CD4-positive, alpha-beta T cell treated with Interleukin-21 for 1 hour (primary cell): ENCODE measurements at regions not wholly inside any gene's neighbourhood (a gene's known extent, or its start where the extent isn't known, plus 50 kb on each side); places are given as distances from the start of the nearest gene placed in this dataset.

Experiments
- DNase-seq: peaks from one replicate; pipeline ENCODE4 v3.0.0-alpha.2; 2020

DNA sequence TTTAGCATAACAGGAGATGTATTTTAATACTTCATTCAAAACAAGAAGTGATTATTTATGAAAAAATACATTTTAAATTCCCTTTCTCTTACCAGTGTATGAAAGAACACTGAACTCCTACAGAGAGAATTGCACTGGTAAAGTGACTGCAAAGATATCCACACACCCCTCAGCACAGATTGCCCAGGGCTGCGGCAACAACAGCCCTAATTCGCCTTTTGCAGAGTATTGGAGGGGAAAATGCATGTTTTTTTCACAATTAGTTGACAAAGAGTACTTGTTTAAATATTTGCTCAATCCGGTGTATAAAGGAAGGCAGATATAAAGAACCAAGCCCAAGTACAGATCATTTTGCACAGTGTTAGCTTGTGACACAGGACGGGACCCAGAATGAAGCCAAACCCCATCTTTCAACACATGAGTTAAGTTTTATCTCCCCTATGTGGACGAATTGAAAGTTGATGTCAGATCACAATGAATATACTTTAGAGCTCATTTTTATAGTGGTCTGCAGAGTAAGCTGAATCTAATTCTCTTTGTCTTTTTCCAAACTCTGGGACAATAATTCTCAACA lies 551.4 kb upstream of the IGFBP7 start:
- no peak for DNase-seq

DNA sequence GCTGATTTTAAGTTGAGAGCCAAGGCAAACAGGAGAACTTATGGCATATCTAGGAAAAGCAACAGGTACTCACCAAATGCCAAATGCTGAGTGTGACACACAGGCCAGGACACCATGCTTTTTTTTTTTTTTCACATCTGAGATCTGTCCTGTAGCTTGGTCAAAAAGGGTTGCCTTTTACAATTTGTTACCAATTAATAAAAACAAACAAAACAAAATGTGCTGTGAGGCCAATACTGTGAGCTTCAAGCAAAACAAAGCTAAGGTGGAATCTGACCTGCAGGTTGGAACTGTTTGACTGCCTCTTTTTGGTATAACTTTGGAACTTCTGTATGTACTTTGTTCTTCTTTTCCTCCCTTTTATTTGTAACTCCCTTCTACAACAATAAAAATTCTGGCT lies 548.5 kb upstream of the IGFBP7 start:
- DNase-seq = no peak

DNA sequence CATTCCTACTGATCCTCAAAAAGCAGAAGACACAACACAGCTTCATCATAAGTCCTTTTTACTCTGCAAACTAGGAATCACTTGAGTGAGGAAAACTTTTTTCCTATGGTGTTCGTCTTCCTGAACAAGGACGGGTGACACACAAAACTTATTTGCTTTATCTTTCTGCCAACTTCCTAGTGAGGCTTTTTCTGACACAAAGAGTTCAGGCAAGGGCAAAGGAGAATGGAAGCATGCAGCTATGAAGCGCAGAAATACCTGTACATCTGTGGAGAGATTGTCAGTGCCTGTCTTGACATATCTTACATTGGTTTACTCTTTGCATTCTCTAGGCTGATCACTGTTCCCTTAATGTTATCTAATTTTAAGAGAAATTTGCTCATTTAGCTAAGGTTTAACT lies 548.0 kb upstream of the IGFBP7 start:
- no peak for DNase-seq

DNA sequence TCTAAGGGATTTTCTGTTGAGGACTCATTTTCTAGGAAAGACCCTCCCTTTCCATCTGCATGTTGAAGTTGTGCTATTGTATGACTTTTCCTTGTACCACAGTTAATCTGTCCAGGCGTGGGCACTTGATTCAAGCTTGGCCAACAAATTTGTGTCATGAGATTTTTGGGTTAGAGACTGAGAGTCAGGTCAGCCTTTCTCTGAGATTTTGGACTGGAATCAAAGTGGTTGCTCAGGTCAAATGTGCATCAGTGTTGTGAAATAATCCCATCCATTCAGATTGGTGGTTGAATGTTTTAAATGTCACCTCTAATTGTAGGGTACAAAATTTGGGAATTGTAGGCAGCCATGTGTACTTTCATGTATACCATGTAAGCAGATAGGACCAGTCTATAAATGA lies 545.2 kb upstream of the IGFBP7 start:
- DNase-seq = no peak

DNA sequence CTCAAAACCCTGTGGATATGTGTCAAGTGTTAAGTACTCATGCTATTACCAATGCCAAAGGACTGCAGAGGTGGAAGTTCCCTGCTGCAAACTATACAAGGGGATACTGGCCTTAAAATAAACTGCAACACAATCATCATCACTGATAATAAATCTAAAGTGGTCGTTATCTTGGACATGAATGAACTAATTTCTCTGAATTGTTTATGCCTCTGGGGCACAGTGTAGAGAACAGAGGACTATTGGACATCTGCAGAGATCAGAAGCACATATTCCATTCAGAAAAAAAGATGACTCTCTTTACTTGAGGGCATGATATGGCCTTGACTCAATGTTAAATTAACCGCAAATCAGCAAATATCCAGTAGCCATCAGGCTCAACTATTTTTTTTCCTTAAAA lies 542.6 kb upstream of the IGFBP7 start:
- no peak for DNase-seq

DNA sequence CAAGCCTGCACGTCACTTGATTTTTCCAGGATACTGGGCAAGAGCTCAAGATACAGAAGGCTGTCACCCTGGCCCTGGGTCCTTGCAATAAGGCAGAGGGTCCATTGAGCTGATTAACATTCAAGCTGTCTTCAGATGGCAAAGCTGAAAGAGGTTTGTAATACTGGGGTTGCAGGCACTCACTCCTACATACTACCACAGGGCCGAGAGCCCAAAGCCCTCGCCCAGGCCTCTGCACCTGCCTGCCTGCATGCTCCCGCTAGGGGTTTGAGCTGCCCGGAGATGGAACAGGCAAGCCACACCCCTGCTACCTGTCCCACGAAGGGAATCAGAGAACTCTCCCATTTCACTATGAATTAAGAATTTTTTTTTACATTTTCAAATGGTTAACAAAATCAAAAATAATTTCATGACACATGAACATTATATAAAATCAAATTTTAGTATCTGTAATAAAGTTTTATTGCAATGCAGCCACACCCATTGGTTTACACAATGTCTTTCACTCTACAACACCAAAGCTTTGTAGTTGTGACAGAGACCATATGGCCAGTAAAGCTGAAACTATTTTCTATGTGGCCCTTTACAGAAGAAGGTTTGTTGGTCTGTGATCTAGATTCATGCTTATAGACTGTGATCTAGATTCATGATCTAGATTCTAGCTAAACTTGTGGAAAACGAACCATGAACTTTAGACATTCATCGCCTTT lies 530.4 kb upstream of the IGFBP7 start:
- no peak for DNase-seq

DNA sequence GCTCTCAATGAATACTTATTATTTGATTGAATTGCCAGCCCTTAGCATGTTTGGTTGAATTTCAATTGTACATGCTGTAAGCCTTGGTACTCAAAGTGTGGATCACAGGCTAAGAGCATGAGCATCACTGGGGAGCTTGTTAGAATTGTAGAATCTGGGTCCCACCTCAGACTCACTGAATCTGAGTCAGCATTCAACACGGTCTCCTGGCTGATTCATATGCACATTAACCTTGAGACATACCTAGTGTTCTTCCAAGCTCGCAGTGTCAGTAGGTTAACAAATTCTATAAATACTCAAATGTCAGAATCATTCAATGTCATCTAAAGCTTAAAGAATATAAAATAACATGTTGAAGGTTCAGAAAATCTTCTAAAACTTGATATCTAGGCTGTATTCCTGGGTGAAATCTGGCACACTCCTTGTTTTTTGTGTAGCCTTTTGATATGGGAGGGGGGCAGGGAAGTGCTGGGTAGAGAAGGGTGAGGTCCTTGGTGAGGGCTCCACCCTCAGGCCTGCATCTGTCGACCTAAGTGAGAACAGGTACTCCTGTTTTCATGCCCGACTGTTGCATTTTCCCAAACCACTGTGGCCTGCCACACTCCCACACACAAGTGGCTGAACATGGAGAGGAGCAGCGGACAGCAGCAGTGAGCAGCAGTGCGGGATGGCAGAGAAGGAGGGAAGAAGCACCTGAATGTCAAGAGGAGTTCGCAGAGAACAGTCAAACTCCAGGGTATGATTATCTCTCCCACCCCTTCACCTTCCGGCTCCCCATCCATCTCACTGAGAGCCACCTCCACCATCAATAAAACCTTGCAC lies 529.6 kb upstream of the IGFBP7 start:
- DNase-seq = no peak

DNA sequence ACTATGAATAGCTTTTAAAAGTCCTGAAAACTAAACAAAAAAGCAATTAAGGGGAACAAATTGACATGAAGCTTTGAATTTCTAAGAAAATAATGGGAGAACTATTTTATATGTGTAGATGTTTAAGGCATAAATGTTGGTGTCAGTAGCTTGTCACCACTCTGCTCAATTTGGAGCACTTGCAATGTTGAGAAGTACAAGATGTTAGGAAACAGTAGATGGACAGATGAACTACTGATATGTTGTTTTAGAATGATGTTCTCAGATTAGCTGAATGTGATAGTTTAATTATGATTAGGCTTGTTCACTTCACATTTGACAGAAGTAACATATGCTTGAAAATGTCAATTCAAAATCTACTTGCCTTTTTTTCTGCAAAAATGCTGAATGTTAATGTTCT lies 525.7 kb upstream of the IGFBP7 start:
- no peak for DNase-seq

DNA sequence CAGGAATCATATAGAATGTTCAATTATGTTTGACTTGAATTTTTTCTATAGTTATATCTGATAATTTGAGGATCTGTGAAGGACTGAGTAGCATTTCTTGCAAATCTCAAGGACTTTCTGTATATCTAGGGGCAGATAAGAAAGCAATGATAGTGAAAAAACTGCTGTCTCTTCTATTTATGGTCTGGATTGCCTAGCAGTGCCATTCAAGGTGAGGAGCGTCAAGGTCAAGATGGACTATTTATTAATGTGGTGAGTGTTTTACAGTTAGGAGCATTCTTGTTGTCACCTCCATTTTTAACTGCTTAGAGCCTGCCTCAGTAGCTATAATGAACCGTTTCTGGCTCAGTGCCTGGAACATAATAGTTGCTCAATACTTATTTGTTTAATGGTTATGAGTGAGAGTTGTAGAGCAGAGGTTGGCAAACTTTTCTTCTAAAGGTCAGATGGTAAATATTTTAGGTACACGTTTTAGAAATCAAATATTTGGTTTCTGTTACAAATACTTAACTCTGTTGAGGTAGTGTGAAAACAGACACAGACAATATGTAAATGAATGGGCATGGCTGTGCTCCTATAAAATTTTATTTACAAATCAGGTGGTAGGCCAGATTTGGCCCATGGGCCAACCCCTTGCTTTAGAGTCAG lies 523.2 kb upstream of the IGFBP7 start:
- DNase-seq = no peak

DNA sequence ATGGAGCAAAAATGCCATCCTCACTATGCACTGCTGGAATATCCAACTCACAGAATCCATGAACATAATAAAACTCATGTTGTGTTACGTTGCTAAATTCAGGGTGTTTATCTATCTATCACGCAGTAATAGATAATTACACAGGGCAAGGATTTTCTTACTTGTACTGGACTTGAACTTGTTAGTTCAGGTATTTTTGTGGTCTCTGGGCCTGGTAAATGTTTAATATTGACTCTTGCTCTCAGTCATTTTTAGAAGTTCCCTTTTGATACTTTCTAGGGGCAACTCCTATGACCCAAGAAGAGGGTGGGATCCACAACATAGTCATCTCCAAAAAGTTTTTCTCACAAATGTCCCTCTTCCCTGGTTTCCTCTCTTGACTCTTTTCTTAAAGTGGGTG lies 522.4 kb upstream of the IGFBP7 start:
- DNase-seq = no peak

DNA sequence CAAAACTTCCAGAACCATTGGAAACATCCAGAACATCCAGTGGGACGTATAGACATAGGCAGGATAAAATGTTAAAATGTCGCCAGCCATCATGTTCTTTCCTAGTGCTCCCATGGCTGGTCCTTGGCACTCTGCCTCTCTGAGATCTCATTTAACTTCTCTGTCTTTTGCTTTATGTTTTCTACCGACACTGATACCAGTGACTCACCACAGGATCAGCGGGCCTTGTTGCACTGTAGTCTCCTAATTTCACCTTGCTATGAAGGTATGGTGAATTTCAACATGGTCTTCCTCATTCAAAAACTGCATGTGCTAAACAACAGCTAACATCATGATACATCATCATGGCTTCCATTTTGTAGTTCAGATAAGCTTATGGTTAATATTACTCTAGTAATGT lies 521.0 kb upstream of the IGFBP7 start:
- DNase-seq = no peak

DNA sequence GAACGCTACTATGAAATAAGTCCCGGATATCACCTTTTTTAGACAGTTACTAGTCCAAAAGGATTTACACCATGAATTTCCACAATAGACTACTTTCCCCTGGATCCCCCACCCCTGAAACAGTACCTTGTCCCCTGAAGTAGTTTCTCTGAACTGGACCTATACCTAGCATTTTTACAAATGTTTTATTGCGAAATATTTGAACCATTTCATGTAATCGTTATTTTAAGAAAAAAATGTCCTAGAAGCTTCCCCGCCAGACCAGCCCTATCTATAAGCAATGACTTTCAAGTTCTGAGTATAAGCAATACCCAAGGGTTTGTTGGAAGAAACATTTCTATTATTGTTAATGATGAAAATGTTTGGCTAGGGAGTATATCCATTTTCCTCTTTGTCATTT lies 517.8 kb upstream of the IGFBP7 start:
- no peak for DNase-seq

DNA sequence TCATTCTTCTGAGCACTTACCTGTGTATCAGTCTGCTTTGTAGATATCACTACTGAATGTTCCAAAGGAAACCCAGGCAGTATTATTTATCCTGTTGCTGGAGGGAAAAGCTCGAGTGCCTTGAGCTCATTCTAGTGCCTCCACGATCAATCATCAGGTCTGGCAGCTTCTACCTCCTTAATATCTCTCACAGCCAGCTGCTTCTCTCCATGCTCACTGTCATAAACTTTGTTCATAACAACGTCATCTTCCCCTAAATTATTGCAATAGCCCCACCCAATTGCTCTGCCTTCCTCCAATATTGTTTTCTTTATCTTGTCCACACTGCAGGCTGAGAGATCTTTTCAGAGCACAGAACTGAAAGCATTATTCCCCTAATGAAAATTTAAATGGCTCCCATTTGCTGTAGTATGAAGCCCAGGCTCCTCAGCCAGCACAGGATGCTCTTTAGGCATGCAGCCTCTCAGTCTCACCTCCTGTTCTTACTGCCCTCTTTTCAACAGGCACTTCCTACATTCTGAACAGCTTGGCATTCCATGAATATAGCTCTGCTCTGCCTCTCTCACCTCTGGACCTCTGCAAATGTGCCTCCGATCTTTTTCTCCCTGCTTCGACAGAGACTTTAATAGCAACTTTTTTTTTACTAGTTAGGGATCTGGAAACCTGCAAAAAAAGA lies 504.2 kb upstream of the IGFBP7 start:
- DNase-seq = no peak

DNA sequence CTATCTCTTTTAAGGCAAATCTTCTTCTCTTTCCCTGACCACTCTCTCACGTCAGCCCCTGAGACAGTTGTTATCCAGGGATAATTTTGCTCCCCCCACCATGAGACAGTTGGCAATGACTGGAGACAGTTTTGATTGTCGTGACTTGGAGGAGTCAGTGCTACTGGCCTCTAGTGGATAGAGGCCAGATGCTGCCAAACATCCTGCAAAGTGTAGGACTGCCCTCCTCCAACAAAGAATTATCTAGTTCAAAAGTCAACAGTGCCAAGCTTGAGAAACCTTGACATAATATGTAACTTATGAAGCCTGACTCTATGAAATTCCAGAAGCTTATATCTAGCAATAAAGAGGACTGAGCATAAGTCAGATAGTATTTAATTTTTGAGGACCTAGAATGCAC lies 502.1 kb upstream of the IGFBP7 start:
- no peak for DNase-seq

DNA sequence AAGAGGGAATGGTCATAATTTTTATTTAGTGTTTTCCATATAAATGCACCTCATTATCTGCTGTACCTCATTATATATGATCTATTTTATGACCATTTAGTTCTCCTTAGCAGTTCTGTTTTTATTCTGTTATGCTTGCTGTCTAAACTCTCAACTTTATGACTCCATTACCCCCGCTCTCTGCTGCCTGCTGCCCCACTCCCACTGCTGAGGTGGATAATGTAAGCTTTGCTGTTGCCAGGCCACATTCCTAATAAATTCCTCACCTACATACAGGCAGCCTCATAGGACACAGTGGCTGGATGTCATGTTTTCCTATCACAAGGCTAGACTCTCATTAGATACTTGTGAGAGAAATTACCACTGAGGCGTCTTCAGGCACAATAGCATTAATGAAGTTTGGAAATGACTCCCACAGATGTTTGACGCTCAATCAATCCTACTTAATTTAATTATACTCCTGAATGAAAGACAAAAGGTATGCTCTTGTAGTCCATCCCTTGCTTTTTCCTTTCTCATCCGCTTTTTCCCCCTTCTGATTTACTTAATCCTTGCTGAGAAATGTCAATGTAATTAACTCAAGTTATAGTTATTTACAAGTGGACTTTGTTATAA lies 497.5 kb upstream of the IGFBP7 start:
- no peak for DNase-seq

DNA sequence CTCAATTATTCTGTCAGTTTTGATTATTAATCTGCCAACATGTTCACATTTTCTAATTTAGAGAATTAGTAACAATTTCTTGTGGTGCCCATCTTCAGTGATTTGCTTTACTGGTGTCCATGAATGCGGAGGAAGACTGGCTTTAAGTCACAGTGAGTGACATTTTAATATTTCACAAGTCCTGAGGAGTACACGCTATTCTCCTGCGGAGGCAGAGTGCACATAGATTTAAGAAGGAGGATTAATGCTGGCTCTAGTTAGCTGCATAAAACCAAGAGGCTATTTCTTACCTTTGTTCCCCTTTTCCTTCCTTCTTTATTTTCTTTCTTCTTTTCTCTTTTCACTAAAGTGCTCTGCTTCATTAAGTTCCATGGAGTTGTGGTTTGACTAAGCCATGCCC lies 495.2 kb upstream of the IGFBP7 start:
- no peak for DNase-seq

DNA sequence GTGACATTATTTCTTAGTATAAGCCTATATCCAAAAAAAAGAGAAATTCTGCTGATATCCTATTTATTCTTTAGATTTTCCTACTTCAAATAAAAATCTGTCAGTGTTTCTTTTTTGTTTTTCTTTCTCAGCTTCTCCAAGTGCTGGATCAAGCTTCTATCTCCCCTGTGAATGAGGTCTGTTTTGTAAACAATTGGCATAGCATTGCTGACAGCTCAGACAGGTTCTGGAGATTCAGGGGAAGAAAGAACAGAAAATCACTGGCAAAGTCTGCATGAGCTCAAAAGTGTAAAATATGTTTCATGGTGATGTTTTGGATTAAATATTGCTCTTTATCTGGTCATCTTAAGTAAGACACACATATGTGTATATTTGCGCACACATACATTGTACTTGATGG lies 492.0 kb upstream of the IGFBP7 start:
- no peak for DNase-seq

DNA sequence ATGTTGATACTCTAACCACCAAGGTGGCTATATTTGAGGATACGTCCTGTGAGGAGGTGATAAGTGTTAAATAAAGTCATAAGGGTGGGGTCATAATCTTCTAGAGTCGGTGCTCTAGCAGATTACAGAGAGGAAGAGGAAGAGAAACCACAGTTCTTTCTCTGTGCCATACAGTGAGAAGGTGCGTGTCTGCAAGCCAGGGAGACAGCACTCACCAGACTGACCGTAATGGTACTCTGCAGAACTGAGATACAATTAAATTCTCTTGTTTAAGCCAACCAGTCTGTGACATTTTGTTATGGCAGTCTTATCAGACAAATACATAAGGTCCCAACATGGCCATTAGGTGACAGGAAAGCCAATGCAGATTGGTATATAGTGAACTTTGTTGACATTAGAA lies 480.9 kb upstream of the IGFBP7 start:
- DNase-seq = no peak

DNA sequence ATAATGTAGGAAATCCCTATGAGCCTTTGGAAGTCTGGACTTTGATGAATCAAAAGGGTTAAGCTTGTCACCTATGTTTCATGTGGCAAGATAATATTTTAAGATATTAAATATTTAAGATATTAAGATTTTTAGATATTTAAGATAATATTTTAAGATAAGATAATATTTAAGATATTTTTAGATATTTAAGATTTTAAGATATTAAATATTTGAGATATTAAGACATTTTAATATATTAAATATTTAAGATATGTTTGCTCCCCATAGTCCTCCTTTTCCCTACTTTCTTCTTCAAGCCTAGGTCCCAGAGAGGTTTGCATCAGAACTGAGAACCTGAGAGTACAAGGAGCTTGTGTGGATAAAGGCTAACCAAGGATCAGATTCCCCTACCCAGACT lies 478.4 kb upstream of the IGFBP7 start:
- DNase-seq = no peak

DNA sequence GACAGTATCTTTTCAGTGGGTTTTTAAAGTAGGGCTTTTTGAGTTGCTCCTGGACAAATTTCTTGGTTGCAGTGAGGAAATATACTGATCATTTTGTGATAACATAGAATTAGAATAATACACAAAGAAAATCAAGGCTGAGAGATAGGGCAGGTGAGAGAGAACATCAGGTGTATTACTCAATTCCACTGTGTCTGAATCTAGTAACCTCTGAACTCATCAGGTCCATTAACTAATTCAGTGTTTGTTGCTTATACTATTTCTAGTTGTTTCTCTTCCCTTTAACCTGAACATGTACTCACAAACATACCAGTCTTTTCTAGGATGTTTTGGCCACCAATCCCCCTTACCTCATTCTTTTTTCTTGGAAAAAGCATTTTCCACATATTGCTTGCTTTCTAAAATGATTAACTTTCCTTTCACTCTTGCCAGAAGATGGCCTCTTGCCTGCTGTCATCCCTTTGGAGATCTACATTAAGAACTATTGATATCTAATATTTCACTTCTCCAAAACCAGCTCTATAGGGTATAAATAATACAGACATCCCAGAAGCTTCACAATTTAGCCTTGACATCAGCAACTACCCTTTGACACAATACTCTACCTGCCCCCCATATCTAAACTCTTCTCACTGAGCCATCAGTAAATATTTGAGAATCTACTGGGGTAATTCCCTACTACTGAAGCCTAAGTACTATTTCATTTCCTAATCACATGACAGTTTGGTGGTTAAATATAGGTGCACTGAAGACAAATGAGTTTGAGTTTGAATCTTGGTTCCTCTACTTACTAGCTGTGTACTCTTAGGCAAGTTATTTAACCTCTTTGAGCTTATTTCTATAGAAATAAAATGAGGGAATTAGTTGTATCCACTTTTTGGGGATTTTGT lies 470.8 kb upstream of the IGFBP7 start:
- DNase-seq = no peak

DNA sequence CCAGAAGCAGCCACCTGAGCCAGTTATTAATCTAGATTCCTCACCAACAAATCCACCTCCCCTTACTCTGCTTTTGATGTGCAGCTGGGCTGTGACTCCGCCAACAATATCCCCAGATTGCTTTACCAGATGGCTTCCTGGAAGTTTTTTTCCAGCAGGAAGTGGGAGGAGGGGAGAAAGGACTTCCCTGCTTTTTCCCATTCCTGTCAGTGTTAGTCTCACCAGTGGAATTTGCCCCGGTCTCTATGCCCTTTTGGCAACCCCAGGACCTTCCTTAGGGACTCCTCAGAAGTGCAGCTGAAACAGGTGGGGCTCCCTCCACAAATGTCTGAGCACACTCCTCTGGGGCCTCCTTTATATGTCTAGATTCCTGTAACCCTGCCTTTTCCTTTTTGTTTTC lies 465.2 kb upstream of the IGFBP7 start:
- DNase-seq = no peak
